ENCODE measurements at regions not wholly inside any gene's neighbourhood (a gene's known extent, or its start where the extent isn't known, plus 50 kb on each side); places are given as distances from the start of the nearest gene placed in this dataset.

DNA sequence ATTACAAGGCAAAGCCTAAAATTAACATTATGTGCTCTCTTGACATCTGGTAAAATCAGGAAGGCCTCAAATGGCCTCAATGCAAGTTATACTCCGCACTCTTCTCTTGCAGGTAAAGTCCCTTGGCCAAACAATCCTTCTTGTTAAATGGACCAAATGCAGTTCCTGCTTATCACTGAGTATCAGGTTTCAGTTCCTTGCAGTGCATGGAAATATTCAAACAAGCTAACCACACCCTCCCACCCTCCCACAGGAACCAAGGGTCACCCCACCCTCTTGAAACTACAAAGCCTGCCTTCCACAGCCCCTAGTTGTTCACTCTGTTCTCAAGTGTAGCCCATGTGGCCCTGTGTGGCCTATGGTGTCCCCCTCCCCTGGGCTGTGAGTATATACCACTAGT, 171.9 kb upstream of the CADPS start:
- no peak for TF ChIP-seq CTCF (IDR thresholded peaks at IDR 0.05)
- TF ChIP-seq POLR2AphosphoS5 (IDR thresholded peaks at IDR 0.05; ENCODE audit: low read depth, low read length) = no peak
- TF ChIP-seq RAD21 (IDR thresholded peaks at IDR 0.05; ENCODE audit: low read length) = no peak
- TF ChIP-seq, protein P1, sequence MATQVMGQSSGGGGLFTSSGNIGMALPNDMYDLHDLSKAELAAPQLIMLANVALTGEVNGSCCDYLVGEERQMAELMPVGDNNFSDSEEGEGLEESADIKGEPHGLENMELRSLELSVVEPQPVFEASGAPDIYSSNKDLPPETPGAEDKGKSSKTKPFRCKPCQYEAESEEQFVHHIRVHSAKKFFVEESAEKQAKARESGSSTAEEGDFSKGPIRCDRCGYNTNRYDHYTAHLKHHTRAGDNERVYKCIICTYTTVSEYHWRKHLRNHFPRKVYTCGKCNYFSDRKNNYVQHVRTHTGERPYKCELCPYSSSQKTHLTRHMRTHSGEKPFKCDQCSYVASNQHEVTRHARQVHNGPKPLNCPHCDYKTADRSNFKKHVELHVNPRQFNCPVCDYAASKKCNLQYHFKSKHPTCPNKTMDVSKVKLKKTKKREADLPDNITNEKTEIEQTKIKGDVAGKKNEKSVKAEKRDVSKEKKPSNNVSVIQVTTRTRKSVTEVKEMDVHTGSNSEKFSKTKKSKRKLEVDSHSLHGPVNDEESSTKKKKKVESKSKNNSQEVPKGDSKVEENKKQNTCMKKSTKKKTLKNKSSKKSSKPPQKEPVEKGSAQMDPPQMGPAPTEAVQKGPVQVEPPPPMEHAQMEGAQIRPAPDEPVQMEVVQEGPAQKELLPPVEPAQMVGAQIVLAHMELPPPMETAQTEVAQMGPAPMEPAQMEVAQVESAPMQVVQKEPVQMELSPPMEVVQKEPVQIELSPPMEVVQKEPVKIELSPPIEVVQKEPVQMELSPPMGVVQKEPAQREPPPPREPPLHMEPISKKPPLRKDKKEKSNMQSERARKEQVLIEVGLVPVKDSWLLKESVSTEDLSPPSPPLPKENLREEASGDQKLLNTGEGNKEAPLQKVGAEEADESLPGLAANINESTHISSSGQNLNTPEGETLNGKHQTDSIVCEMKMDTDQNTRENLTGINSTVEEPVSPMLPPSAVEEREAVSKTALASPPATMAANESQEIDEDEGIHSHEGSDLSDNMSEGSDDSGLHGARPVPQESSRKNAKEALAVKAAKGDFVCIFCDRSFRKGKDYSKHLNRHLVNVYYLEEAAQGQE (IDR thresholded peaks at IDR 0.05; ENCODE audit: low read depth, low read length) = no peak
- TF ChIP-seq SIN3A (IDR thresholded peaks at IDR 0.05; ENCODE audit: borderline replicate concordance, low read depth, low read length) = no peak
- no peak for TF ChIP-seq SMC3 (IDR thresholded peaks at IDR 0.05; ENCODE audit: low read depth, low read length)
- no peak for TF ChIP-seq EZH2phosphoT487 (IDR thresholded peaks at IDR 0.05; ENCODE audit: borderline replicate concordance, low read depth)
- TF ChIP-seq, protein P2, sequence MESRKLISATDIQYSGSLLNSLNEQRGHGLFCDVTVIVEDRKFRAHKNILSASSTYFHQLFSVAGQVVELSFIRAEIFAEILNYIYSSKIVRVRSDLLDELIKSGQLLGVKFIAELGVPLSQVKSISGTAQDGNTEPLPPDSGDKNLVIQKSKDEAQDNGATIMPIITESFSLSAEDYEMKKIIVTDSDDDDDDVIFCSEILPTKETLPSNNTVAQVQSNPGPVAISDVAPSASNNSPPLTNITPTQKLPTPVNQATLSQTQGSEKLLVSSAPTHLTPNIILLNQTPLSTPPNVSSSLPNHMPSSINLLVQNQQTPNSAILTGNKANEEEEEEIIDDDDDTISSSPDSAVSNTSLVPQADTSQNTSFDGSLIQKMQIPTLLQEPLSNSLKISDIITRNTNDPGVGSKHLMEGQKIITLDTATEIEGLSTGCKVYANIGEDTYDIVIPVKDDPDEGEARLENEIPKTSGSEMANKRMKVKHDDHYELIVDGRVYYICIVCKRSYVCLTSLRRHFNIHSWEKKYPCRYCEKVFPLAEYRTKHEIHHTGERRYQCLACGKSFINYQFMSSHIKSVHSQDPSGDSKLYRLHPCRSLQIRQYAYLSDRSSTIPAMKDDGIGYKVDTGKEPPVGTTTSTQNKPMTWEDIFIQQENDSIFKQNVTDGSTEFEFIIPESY (IDR thresholded peaks at IDR 0.05; ENCODE audit: borderline replicate concordance, low read depth) = no peak
- no peak for TF ChIP-seq NFIC (IDR thresholded peaks at IDR 0.05; ENCODE audit: borderline replicate concordance)
- TF ChIP-seq JUND (IDR thresholded peaks at IDR 0.05) = no peak
- no peak for TF ChIP-seq NRF1 (IDR thresholded peaks at IDR 0.05; ENCODE audit: low read depth, low read length)
- TF ChIP-seq TAF1 (IDR thresholded peaks at IDR 0.05; ENCODE audit: borderline replicate concordance, low read depth, low read length) = no peak
- TF ChIP-seq MXI1 (IDR thresholded peaks at IDR 0.05; ENCODE audit: low read depth, low read length) = no peak

Data from SK-N-SH (cell line).